ENCODE measurements at regions not wholly inside any gene's neighbourhood (a gene's known extent, or its start where the extent isn't known, plus 50 kb on each side); places are given as distances from the start of the nearest gene placed in this dataset.

DNA sequence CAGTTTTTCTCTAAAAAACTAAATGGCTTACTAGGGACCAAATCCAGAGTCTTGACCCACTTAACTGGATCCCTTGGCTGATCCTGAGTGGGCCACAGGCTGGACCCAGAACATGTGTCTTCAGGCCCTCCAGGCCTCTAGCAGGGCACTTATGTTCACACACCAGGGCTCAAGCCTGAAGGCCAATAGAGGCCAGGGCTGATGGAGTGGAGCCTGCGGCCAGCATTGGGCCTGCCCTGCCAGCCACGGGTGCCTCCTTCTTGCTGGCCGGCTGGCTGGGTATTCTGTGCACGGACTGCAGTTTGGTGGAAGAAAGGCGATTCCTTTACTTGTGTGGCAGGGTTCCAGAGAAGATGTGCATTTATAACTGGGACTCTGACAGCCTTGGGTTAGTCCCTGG is 103.0 kb upstream of the ZNF32 start:
- Histone ChIP-seq H3K27ac (ENCODE audit: low read depth in 1 of 2, low read length in 2 of 2) (no peak overlapping the region), H3K9ac (ENCODE audit: low read depth in 1 of 2, low read length in 2 of 2) (no peak overlapping the region), H3K36me3 (ENCODE audit: control insufficient read depth in 4 of 4, insufficient read depth in 3 of 4, low read depth in 1 of 4, low read length in 3 of 4) (no peaks in the 10 kb centered on the region), H3K4me3 (ENCODE audit: low read depth in 1 of 3, low read length in 3 of 3) (no peak overlapping the region), H3K27me3 (ENCODE audit: control insufficient read depth in 4 of 4, insufficient read depth in 4 of 4, low read length in 3 of 4) (no peaks in the 10 kb centered on the region), H3K4me1 (ENCODE audit: control insufficient read depth in 4 of 4, insufficient read depth in 4 of 4, low read length in 3 of 4) (no peaks in the 10 kb centered on the region), H3K9me3 (ENCODE audit: control insufficient read depth in 4 of 4, low read length in 3 of 4) (no peaks in the 10 kb centered on the region)
- no peak for DNase-seq (ENCODE audit: low spot score)
- WGBS: 96% methylated on average over 5 of the region's 5 CpGs
- TF ChIP-seq FOXA1 (IDR thresholded peaks at IDR 0.05) (no peak), TAF1 (conservative IDR thresholded peaks at IDR 0.05) (no peak), RAD21 (IDR thresholded peaks at IDR 0.05) (no peak), SP1 (IDR thresholded peaks at IDR 0.05) (no peak), HNF4G (IDR thresholded peaks at IDR 0.05) (no peak), RXRA (IDR thresholded peaks at IDR 0.05) (no peak), GABPA (IDR thresholded peaks at IDR 0.05 in 1 of 2, conservative IDR thresholded peaks at IDR 0.05 in 1 of 2) (no peak), NR2F2 (IDR thresholded peaks at IDR 0.05) (no peak), JUND (IDR thresholded peaks at IDR 0.05) (no peak)
- TF ChIP-seq, protein P1, sequence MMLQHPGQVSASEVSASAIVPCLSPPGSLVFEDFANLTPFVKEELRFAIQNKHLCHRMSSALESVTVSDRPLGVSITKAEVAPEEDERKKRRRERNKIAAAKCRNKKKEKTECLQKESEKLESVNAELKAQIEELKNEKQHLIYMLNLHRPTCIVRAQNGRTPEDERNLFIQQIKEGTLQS (IDR thresholded peaks at IDR 0.05): no peak
- TF ChIP-seq, protein P2, sequence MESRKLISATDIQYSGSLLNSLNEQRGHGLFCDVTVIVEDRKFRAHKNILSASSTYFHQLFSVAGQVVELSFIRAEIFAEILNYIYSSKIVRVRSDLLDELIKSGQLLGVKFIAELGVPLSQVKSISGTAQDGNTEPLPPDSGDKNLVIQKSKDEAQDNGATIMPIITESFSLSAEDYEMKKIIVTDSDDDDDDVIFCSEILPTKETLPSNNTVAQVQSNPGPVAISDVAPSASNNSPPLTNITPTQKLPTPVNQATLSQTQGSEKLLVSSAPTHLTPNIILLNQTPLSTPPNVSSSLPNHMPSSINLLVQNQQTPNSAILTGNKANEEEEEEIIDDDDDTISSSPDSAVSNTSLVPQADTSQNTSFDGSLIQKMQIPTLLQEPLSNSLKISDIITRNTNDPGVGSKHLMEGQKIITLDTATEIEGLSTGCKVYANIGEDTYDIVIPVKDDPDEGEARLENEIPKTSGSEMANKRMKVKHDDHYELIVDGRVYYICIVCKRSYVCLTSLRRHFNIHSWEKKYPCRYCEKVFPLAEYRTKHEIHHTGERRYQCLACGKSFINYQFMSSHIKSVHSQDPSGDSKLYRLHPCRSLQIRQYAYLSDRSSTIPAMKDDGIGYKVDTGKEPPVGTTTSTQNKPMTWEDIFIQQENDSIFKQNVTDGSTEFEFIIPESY (IDR thresholded peaks at IDR 0.05): no peak
- TF ChIP-seq, protein P3, sequence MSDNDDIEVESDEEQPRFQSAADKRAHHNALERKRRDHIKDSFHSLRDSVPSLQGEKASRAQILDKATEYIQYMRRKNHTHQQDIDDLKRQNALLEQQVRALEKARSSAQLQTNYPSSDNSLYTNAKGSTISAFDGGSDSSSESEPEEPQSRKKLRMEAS (IDR thresholded peaks at IDR 0.05): no peak

DNA sequence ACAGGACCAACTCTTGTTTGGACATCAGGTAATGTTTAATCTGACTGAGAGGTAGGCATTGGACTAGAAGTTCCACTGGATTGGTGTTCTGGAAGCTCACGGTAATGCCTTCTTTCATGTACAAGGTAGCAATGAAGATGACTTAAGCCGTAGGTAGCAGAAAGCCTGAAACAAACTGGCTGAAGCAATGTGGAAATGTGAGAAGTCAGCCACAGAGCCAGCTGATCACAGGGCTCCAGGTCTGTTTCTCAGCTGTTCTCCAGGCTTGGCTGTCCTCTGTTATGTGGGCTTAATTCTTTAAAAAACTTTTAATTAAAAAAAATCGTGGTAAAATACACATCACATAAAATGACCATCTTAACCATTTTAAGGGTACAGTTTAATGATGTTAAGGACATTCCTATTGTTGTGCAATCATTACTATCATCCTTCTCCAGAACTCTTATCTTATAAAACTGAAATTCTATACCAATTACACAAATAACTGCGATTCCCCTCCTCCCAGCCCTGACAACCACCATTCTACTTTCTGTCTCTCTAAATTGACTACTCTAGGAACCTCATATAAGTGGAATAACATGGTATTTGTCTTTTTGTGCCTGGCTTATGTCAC is 101.4 kb upstream of the ZNF32 start:
- Histone ChIP-seq H3K27me3 (ENCODE audit: control insufficient read depth in 4 of 4, insufficient read depth in 4 of 4, low read length in 3 of 4) (no peaks in the 10 kb centered on the region), H3K9ac (ENCODE audit: low read depth in 1 of 2, low read length in 2 of 2) (no peak overlapping the region), H3K36me3 (ENCODE audit: control insufficient read depth in 4 of 4, insufficient read depth in 3 of 4, low read depth in 1 of 4, low read length in 3 of 4) (no peaks in the 10 kb centered on the region), H3K4me3 (ENCODE audit: low read depth in 1 of 3, low read length in 3 of 3) (no peak overlapping the region), H3K27ac (ENCODE audit: low read depth in 1 of 2, low read length in 2 of 2) (no peak overlapping the region), H3K4me1 (ENCODE audit: control insufficient read depth in 4 of 4, insufficient read depth in 4 of 4, low read length in 3 of 4) (no peaks in the 10 kb centered on the region), H3K9me3 (ENCODE audit: control insufficient read depth in 4 of 4, low read length in 3 of 4) (no peaks in the 10 kb centered on the region)
- TF ChIP-seq, protein P4, sequence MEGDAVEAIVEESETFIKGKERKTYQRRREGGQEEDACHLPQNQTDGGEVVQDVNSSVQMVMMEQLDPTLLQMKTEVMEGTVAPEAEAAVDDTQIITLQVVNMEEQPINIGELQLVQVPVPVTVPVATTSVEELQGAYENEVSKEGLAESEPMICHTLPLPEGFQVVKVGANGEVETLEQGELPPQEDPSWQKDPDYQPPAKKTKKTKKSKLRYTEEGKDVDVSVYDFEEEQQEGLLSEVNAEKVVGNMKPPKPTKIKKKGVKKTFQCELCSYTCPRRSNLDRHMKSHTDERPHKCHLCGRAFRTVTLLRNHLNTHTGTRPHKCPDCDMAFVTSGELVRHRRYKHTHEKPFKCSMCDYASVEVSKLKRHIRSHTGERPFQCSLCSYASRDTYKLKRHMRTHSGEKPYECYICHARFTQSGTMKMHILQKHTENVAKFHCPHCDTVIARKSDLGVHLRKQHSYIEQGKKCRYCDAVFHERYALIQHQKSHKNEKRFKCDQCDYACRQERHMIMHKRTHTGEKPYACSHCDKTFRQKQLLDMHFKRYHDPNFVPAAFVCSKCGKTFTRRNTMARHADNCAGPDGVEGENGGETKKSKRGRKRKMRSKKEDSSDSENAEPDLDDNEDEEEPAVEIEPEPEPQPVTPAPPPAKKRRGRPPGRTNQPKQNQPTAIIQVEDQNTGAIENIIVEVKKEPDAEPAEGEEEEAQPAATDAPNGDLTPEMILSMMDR (IDR thresholded peaks at IDR 0.05; ENCODE audit: low read depth, low read length, missing input control): no peak
- TF ChIP-seq TAF1 (conservative IDR thresholded peaks at IDR 0.05): no peak
- TF ChIP-seq HNF4A (conservative IDR thresholded peaks at IDR 0.05): no peak
- TF ChIP-seq SP1 (IDR thresholded peaks at IDR 0.05): no peak
- TF ChIP-seq, protein P5, sequence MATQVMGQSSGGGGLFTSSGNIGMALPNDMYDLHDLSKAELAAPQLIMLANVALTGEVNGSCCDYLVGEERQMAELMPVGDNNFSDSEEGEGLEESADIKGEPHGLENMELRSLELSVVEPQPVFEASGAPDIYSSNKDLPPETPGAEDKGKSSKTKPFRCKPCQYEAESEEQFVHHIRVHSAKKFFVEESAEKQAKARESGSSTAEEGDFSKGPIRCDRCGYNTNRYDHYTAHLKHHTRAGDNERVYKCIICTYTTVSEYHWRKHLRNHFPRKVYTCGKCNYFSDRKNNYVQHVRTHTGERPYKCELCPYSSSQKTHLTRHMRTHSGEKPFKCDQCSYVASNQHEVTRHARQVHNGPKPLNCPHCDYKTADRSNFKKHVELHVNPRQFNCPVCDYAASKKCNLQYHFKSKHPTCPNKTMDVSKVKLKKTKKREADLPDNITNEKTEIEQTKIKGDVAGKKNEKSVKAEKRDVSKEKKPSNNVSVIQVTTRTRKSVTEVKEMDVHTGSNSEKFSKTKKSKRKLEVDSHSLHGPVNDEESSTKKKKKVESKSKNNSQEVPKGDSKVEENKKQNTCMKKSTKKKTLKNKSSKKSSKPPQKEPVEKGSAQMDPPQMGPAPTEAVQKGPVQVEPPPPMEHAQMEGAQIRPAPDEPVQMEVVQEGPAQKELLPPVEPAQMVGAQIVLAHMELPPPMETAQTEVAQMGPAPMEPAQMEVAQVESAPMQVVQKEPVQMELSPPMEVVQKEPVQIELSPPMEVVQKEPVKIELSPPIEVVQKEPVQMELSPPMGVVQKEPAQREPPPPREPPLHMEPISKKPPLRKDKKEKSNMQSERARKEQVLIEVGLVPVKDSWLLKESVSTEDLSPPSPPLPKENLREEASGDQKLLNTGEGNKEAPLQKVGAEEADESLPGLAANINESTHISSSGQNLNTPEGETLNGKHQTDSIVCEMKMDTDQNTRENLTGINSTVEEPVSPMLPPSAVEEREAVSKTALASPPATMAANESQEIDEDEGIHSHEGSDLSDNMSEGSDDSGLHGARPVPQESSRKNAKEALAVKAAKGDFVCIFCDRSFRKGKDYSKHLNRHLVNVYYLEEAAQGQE (IDR thresholded peaks at IDR 0.05): no peak
- no peak for TF ChIP-seq EGR1 (IDR thresholded peaks at IDR 0.05; ENCODE audit: low read depth in 2 of 2)
- TF ChIP-seq JUND (IDR thresholded peaks at IDR 0.05): no peak
- 61% methylated on average over 4 of the region's 4 CpGs for WGBS
- DNase-seq (ENCODE audit: low spot score): no peak

Measured in liver (tissue), 8 donors.